T-helper 2 cell treated with Interferon-gamma antibody and Interleukin-4, amounts not matched to agents 100 ng/mL and 5 ng/mL, for 36 hours (primary cell): ENCODE measurements at regions not wholly inside any gene's neighbourhood (a gene's known extent, or its start where the extent isn't known, plus 50 kb on each side); places are given as distances from the start of the nearest gene placed in this dataset.

Source experiments
- intact Hi-C: fragments of 100-400 bp; cut with micrococcal nuclease; formaldehyde crosslinking; loops from one replicate; pipeline ENCODE4 v1.15.1; 2023

DNA sequence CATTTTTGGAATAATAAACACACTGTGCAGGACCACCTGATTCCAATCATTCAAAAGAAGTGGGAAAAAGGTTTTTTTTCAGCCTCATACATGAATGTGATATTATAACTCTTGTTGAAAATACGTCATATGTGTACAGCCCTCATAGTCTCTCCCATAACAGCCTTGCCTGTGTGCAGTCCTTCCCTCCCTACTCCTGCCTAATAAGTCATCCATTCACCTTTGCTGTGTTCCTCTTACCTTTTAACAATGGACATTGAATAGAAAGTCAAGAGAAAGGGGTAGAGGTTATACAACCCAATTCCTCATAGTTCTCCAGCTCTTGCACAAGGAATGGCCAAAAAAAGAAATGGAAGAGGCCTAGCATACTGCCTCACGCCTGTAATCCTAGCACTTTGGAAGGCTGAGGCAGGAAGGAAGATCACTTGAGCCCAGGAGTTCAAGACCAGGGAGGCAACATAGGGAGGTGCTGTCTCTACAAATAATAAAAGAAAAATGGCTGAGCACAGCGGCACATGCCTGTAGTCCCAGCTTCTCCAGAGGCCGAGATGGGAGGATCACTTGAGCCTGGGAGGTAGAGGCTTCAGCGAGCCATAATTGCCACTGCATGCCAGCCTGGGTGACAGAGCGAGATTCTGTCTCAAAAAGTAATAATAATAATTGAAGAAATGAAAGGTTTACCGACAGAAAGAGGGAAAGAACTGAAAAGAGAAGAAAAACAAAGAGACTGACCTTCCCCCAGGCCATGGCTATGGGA is 356.1 kb upstream of the KIF2A start:
- intact Hi-C loops: no loop called here

DNA sequence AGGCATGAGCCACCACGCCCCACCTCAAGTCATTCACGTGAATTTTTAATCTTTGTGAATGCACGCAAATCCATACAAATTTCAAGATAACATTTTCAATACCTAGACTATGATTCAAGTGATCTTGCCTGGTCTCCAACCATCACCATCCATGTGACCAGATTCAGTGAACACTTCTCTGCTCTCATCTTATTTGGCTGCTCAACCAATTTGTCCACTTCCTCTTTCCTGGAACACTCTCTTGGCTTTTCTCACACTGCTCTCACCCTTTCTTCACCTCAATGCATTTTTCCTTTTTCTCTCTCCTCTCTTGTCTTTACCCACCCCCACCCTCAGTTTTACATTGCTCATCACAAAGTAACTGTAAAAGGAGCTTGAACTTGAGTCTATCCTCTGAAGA is 354.7 kb upstream of the KIF2A start:
- intact Hi-C loops: no loop called here

DNA sequence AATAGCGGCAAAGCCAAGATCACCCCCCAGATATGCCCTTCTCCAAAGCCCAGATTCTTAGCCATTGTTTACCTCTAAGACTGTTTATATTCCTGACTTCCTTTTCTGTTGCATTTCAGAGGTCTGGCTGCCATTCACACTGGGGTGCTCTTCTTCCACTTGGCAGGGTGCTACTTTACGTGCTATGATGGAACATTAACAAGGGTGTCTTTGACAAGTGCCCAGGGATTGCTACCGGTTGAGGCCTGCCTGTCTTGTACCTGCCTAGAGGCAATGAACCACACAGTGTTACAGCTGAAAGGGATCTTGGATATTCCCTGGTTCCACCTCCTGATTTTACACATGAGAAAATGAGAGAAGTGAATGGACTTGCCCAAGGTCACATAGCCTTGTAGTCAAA is 352.1 kb upstream of the KIF2A start:
- intact Hi-C loops: no loop called here

DNA sequence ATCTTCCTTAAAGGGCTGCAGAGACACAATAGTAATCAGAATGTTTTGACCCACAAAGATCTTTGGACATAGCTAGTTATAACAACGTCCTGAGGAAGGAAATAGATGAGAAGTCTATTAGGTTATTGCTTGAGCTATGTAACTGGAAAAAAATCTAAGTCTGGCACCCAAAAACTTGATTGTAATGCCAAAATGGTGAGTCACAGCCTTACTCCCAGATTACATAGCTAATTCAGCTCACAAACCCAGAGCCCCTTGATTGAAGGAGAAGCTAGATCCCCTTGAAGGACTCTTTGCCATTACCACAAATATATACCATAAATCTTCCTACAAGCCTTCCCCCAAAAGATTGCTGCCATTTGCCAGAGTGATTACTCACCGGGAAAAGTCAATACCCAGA is 341.8 kb upstream of the KIF2A start:
- intact Hi-C loops: no loop called here

DNA sequence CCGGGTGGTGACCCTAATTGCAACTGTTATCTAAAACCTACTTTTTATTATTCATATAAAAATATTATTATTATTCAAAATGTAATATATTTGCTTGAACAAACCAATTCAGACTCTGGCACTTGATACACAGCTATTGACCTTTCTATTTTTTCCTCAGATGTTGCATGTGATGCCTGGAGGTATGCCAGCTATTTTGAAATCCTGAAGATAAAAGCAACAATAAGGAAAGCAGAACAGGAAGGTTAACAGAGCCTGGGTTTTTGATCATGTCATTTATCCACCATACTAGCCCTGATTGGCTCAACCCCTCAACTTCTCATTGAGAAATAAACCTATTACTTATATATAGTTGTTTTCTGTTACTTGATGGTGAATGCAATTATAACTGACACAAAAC is 340.9 kb upstream of the KIF2A start:
- intact Hi-C loops: no loop called here

DNA sequence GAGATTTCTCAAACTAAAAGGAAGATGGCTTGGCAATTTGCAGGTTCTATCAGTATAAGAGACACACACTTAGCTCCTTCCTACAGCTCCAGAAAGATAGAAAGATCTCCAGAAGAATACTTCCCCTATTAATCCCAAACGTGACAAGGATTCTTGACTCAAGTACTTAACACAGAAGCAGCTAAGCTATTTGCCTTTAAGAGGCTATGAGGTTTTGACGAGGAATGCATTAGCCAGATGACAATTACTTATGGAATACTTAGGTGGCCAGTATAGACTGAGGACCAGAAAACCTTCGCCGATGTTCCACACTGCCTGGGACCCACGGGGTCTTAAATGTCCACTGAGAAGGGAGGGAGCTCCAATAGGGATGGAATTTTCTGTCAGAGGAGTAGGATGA is 340.5 kb upstream of the KIF2A start:
- intact Hi-C loops: no loop called here

DNA sequence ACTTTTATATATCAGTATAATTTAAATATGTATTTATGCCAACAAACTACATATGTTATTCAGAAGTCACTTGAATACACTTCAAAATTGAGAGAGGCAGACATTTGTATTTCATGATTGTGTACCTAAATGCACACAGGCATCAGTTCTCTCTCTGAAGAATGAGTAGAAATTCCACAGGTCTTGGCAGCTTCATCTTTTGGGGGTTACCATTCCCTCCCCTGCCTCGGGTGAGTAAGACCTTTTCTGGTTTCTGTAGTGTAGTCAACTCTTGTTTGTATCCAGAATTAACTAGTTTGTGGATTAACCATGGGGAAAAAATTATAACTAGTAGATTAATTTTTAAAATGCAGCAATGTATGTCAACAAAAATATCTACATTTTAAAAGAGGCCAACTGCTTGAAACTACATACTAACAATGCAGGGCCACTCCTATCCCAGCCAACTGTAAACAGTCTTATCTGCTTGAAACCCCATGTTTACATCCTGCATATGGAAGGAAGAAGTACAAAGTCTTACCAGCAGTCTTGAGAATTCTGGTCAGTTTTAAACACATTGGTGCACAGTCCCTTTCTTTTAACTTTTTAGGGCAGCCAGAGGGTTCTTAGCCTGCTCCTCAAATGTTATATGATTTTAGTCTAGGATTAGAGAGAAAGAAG is 339.6 kb upstream of the KIF2A start:
- intact Hi-C loops: no loop called here

DNA sequence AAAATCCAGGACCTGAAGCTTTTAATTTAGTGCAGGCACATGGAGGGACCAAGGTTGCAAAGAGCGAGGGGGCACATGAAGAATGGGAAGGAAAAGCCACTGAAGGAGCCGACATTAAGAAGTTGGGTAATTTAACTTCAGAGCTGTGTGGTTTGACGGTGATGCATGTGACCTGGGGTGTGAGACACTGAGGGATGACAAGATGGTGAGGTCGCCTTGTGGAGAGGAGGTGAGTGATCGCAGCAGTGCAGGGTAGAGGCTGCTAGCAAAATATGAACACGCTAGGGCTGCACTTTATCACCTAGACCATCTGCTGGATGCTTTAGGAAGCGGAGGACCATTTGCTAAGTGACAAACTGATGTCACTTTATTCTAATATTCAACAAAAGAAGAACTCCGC is 339.0 kb upstream of the KIF2A start:
- intact Hi-C loops: no loop called here

DNA sequence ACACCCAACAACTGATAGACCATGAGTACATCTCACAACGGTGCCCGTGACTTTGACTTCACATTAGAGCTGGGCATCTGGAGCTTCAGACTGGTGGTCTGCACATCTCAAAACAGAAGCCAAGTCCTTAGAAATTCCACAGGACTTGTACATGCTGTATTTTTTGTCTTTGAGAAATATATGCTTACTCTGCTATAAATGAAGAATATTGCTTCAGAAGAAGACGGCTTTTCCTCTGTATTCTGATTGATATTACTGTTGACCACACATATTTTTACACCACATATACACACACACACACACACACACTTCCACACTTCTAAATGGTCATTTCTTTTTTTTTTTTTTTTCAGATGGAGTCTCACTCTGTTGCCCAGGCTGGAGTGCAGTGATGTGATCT is 338.3 kb upstream of the KIF2A start:
- intact Hi-C loops: no loop called here

DNA sequence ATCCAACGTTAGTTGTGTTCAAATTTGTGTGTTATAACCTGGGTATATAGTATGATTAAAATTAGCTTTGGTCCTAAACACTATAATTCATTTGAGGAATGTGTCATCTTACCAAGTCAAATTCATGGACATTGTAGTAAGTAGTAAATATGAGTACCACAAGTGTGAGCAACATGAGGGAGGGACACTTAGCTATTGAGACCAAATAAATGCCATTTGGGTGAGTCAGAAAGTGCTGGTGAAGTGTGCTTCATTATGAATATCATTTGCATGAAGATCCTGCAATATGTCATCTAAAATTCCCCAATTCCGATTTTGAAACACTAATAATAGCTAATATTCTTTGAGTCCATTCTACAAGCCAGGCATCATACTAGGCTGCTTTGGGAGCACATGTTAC is 336.7 kb upstream of the KIF2A start:
- intact Hi-C loops: no loop called here

DNA sequence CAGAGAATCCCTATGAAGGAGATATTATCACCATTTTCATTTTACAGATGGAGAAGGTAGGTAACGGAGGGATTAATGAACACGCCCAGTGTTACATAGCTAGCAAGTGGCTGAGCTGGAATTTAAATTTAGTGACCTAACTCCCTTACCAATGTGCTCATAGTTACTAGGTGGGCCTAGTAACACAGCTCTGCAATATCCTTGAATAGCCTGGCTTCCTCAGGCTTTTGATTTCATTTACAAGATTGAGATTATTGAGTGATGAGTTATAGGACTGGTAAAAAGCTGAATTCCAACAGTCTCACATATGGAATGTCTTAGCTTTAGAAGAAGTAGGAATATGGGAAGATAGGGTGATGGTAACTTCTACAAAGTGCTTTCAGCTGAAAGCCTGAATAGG is 336.3 kb upstream of the KIF2A start:
- intact Hi-C loops: no loop called here

DNA sequence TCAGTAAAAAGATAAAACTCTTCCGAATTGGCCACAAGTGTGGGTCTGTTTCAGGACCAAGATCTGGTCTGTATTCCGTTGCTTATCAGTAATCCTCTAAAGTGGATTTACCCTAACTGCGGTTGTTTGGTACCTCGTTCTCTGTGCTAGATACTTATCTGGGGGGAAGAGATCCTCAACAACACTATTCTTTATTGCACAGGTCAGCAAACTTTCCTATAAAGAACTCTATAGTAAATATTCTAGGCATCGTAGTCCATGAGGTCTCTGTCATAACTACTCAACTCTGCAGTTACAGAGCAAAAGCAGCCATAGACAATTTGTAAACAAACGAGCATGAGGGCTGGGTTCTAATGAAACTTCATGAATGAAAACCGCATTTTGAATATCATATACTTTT is 335.8 kb upstream of the KIF2A start:
- intact Hi-C loops: no loop called here

DNA sequence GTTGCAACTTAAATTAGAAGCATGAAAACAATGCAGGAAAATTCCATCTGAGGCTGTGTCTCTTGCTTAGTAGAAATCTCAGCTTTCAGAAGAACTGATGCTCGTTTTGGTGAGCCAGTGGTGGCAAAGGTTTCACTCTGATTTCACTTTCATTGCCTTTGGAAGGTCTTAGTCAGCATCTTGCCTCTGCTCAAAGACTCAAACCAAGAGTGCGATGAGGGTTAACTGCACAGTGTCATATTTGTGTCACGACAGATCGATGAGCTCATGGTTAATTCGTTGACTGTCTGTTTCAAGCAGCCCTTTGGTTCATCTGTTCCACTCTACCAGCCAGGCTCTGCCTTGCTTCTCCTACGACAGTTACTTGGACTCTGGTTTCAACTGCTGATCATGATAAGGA is 331.3 kb upstream of the KIF2A start:
- intact Hi-C loops: no loop called here

DNA sequence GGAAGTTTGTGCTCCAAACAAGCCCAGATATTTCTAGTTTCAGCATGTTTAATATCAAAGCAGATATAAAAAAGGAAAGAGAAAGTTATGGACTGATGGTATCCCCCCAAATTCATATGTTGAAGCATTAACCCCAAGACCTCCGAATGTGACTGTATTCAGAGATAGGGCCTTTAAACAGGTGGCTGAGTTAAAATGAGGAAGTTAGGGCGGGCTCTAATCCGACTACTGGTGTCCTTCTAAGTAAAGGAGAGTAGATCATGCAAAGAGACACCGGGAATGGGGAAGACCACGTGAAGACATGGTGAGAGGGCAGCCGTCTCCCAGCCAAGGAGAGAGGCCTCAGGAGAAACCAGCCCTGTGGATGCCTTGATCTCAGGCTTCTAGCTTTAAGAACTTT is 324.1 kb upstream of the KIF2A start:
- intact Hi-C loops: no loop called here

DNA sequence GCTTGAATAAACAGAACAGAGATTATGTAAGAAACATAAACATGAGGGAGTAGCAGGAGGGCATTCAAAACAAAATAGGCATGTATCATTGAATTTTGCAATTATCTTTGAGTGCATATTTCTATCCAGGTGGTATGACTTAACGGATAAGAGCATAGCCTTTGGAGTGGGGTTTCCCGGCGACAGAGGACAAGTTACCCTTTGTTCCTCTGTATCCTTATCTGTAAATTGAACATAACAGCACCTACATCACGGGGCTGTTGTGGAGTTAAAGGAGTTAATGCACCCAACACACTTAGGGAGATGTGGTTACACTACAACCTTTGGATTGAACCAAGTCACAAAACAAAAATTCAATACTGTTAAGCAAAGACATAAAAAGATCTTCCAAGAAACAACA is 314.6 kb upstream of the KIF2A start:
- intact Hi-C loops: no loop called here

DNA sequence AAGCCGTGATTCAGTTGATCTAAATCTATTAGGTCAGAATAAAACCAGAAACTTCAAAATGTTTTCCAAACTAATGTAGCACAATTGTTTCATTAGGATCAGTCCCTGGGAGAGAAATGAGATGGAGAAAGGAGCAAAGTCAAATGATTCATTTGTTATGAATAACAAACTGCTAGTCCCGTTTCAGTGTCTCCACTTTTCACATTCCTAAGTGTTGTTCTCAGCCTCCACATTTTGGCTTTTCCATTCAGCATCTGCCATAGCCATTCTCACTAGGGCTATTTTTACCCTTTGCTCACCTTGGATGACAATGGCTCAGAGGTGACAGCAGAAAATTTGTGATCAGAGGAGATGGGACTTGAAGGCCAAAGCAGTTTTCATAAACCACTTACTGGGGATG is 314.1 kb upstream of the KIF2A start:
- intact Hi-C loops: no loop called here

DNA sequence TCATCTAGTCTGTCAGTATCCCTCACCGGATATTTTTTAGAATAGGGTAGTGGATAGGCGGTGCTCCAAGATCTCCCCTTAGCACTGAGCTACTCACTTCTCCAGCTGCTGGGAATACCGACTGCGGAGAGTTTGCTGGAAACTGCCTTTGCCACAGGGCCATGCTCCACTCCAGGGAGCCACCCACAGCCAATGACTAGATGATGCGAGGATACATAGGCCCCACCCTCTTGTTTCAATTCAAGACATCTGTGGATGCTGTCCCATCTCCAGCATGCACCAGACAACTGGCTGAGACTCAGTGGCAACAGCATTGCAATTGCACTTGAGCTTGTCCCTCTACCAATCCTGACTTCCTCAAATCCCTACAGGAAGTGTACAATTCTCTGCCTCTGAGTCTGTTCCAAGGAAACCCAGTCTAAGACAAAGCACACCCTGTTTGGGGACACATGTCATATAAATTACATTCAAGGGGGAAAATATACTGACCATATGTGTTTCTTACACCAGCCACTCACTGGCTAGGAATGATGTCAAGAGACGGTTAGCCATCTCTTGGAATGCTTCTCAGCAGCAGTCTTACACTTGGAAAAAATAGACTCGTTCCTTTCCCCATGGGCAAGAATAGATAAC is 312.6 kb upstream of the KIF2A start:
- intact Hi-C loops: no loop called here

DNA sequence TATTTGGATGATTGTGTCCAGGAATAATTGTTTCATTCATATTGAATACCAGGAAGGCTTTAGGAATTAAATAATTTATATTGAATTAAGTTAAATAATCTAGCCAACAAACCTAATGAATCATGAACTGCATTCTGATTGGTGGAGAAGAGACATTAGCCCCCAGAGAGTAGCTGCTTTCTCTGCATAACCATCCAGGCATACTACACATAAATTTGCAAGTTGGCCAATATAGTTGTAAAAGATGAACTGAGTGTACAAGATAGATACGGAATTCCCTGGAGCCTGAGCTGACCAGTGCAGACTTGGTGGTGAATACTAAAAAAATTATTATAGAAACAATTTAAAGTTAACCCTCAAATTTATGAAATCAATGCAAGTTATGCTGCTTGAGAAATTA is 311.8 kb upstream of the KIF2A start:
- intact Hi-C loops: no loop called here

DNA sequence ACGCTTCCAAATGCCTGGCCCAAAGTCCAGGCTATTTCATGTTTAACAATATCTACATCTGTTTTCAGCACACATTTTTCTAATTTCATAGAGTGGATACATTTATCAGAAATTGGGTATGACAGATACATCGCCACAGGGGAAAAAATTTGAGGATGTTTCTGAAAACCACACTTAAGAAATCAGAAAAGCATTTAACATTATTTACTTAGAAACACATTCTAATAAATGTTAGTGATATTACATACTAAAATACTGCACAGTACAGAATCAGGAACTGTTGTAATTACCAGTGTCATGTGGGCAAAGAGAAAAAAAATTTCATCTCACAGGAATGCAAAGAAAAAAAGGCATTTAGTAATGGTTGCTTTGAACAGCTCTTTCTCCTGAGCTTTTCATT is 310.5 kb upstream of the KIF2A start:
- intact Hi-C loops: no loop called here

DNA sequence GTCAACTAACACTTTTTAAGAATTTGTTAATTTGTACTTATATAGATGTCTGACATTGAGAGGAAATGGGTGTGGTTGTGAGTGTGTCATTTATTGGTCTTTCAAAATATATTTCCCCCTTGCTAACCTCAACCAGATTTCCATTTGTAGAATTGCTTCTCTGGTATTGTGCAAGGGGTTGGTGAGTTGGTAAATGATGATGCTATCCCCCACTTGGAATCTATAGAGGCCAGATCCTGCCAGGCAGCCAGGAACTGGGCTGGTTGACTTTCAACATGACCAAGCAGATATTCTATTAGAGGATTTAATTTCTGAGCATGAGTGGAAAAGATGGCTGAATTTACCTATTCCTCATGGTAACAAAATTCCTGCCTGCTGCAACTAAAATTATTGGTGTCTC is 306.6 kb upstream of the KIF2A start:
- intact Hi-C loops: no loop called here

DNA sequence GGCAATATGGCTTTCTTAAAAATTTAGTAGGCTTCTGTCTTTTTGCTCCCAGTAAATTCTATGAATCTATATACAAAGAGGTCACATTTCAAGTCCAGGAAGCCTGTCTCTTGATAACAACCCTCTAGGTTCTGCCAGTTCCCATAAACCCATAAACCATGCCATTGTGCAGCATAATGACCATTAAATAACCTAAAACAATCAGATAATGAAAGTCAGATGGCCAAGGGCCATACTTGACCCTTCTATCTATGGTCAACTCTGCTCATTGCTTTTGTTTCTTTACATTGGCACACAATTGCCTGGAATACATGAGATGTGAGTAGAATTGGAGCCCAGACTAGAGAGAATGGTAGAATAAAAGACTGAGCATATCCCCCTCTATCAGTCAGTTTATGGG is 305.4 kb upstream of the KIF2A start:
- intact Hi-C loops: no loop called here

DNA sequence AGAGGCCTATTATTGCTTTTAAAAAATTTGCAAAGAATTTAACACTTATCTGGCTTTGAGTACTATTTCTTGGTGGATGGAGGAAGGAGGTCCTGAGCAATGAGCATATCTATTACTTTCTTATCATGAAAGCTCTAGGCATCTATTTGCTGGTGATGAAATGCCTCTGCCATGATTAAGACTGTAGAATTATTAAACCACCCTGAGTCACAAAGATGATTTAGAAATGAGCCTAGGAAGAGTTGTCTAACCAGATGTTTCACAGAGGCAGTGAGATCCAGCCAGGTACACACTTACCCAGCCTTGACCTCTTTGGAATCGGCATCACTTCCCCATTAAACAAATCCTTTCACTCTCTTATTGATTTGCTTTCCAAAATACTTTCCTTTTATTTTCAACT is 304.4 kb upstream of the KIF2A start:
- intact Hi-C loops: no loop called here

DNA sequence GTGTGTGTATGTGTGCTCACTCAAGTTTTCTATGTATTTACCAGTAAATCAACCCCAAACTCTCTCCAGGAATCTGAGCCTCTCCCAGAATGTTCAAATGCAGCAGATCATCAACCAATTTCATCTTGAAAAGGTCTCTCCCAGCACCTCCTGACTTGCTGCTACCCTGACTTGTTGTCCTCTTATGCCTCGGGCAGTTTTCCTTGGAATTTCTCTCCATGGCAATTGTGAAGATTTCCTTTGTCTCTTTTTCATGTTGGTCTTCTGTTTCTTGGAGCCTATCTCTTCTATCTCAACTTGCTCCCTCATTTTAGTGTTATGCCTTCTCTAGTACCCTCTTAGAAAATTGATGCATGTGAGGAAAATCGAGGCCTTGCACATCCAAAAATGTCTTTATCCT is 303.6 kb upstream of the KIF2A start:
- intact Hi-C loops: no loop called here
